ENCODE measurements at regions not wholly inside any gene's neighbourhood (a gene's known extent, or its start where the extent isn't known, plus 50 kb on each side); places are given as distances from the start of the nearest gene placed in this dataset.

GRCh38 chr13:61761690-61762089, 346.0 kb upstream of the PCDH20 start:
- H3K27ac ChIP-seq (ENCODE audit: low read depth), result no peak overlapping the region
- H3F3A ChIP-seq (replicated peaks; ENCODE audit: low read depth), result no peaks in the 10 kb centered on the region
- H4K20me1 ChIP-seq (replicated peaks; ENCODE audit: insufficient read depth), result no peaks in the 10 kb centered on the region
- H3K4me1 Mint-ChIP-seq, result no peaks in the 10 kb centered on the region
- H3K4me1 ChIP-seq (ENCODE audit: insufficient read depth), result no peaks in the 10 kb centered on the region
- no peak overlapping the region for H3K27ac Mint-ChIP-seq
- TF ChIP-seq ZNF114 (CRISPR knock-in tag; IDR thresholded peaks at IDR 0.05), result no peak
- TF ChIP-seq EZH2 (IDR thresholded peaks at IDR 0.05; ENCODE audit: low read depth, unreplicated experiment), result no peak
- no peak for TF ChIP-seq STAT1 (IDR thresholded peaks at IDR 0.05; ENCODE audit: unreplicated experiment)
- no peak for TF ChIP-seq JUNB (IDR thresholded peaks at IDR 0.05; ENCODE audit: unreplicated experiment)
- no peak for TF ChIP-seq CTCF (conservative IDR thresholded peaks at IDR 0.05; ENCODE audit: low read depth in 2 of 2)
- no peak for TF ChIP-seq ETS1 (IDR thresholded peaks at IDR 0.05)
- TF ChIP-seq ZNF331 (CRISPR knock-in tag; IDR thresholded peaks at IDR 0.05; ENCODE audit: low read depth), result no peak
- H3K36me3 Mint-ChIP-seq (ENCODE audit: low read depth), result peaks cover under 1% of the 10 kb centered on the region; the same call in 1 of the 3 replicates
- H2AFZ ChIP-seq, result no peak overlapping the region
- H3K9me2 ChIP-seq (ENCODE audit: insufficient read depth), result no peaks in the 10 kb centered on the region
- DNase-seq (ENCODE audit: low spot score) (no peak), ATAC-seq (no peak)
- no peak overlapping the region for H3K4me2 ChIP-seq
- no peaks in the 10 kb centered on the region for H3K79me2 ChIP-seq (replicated peaks; ENCODE audit: insufficient read depth)
- no peaks in the 10 kb centered on the region for H3K27me3 ChIP-seq (ENCODE audit: insufficient read depth)
- no peak overlapping the region for H3K4me3 ChIP-seq
- H3K4me3 Mint-ChIP-seq, result no peak overlapping the region
- peaks cover 2% of the 10 kb centered on the region; the same call in 2 of the 3 replicates for H3K9me3 Mint-ChIP-seq
- no peaks in the 10 kb centered on the region for H3K36me3 ChIP-seq (ENCODE audit: insufficient read depth)
- peaks cover 2% of the 10 kb centered on the region for H3K27me3 Mint-ChIP-seq (ENCODE audit: insufficient read depth, low read depth, poor library complexity)

GRCh38 chr13:61760102-61760501, 344.5 kb upstream of the PCDH20 start:
- H3K27me3 ChIP-seq (ENCODE audit: insufficient read depth), result no peaks in the 10 kb centered on the region
- no peak overlapping the region for H3K4me2 ChIP-seq
- no peaks in the 10 kb centered on the region for H3K4me1 ChIP-seq (ENCODE audit: insufficient read depth)
- no peak overlapping the region for H2AFZ ChIP-seq
- H3K27me3 Mint-ChIP-seq (ENCODE audit: insufficient read depth, low read depth, poor library complexity), result peaks cover 2% of the 10 kb centered on the region
- no peak overlapping the region for H3K4me3 ChIP-seq
- peaks cover 6% of the 10 kb centered on the region; the same call in 2 of the 3 replicates for H3K36me3 Mint-ChIP-seq (ENCODE audit: low read depth)
- H3F3A ChIP-seq (replicated peaks; ENCODE audit: low read depth), result no peaks in the 10 kb centered on the region
- no peak for DNase-seq (ENCODE audit: low spot score)
- no peaks in the 10 kb centered on the region for H3K4me1 Mint-ChIP-seq
- H3K79me2 ChIP-seq (replicated peaks; ENCODE audit: insufficient read depth), result no peaks in the 10 kb centered on the region
- TF ChIP-seq ZNF331 (CRISPR knock-in tag; IDR thresholded peaks at IDR 0.05; ENCODE audit: low read depth) (no peak), CTCF (conservative IDR thresholded peaks at IDR 0.05; ENCODE audit: low read depth in 2 of 2) (no peak), EZH2phosphoT487 (IDR thresholded peaks at IDR 0.05; ENCODE audit: unreplicated experiment) (no peak), REST (IDR thresholded peaks at IDR 0.05; ENCODE audit: unreplicated experiment) (no peak), ETS1 (IDR thresholded peaks at IDR 0.05) (no peak), POLR2AphosphoS5 (IDR thresholded peaks at IDR 0.05; ENCODE audit: low read depth) (no peak), EZH2 (IDR thresholded peaks at IDR 0.05; ENCODE audit: low read depth, unreplicated experiment) (no peak), JUNB (IDR thresholded peaks at IDR 0.05; ENCODE audit: unreplicated experiment) (no peak)
- no peaks in the 10 kb centered on the region for H3K9me2 ChIP-seq (ENCODE audit: insufficient read depth)
- no peak overlapping the region for H3K4me3 Mint-ChIP-seq
- no peaks in the 10 kb centered on the region for H3K36me3 ChIP-seq (ENCODE audit: insufficient read depth)
- H3K27ac ChIP-seq (ENCODE audit: low read depth), result no peak overlapping the region
- H3K27ac Mint-ChIP-seq, result no peak overlapping the region
- no peaks in the 10 kb centered on the region for H4K20me1 ChIP-seq (replicated peaks; ENCODE audit: insufficient read depth)
- ATAC-seq, result no peak
- peaks cover 15% of the 10 kb centered on the region; the same call in 2 of the 3 replicates for H3K9me3 Mint-ChIP-seq

Measured in GM23338 (cell line).